K562 (cell line): ENCODE measurements at regions not wholly inside any gene's neighbourhood (a gene's known extent, or its start where the extent isn't known, plus 50 kb on each side); places are given as distances from the start of the nearest gene placed in this dataset.

ENCODE experiments used
- ATAC-seq: fragments of 200-7000 bp; cut with Tn5 transposase; 3 replicates; pipeline ENCODE4 v1.9.1; 2020; ENCODE audit warnings: moderate library complexity
- BruUV-seq: library from RNA; stranded (reverse); fragments of 400-500 nt; replicated peaks from 2 replicates; lab custom pipeline; 2021; lab: Mats Ljungman, UMichigan
- CTCF ChIA-PET: fragments of 300-600 bp; formaldehyde crosslinking; extraction: SDS; loops from one replicate; lab custom pipeline; 2021; ENCODE audit warnings: low intra/inter-chr PET ratio; lab: Yijun Ruan, JAX
- POLR2A ChIA-PET: fragments of 300-600, 350-650 bp; sonication (Branson Sonifier 250); formaldehyde crosslinking; extraction: SDS; loops from one replicate; lab custom pipeline; 2021; ENCODE audit warnings: antibody characterized with exemption, inconsistent platforms; lab: Yijun Ruan, JAX
- DNase-seq, 4 experiments: peaks; one replicate each; pipeline versions ENCODE4 v3.0.0 to v3.0.0-alpha.2; 2011 to 2018; ENCODE audit warnings: low spot score in 3 of 4, mixed read lengths in 3 of 4; ENCODE audit errors: extremely low read depth in 1 of 4
- FAIRE-seq: peaks from 2 replicates; lab custom pipeline; 2011; peaks lifted over from hg19 to GRCh38; lab: Jason Lieb, UNC
- H2AFZ ChIP-seq: 2 replicates; pipeline ENCODE4 v1.6.0; 2011; ENCODE audit warnings: low read depth, low read length, control low read depth, inconsistent platforms
- H3K27ac ChIP-seq: fragments of 200-600 bp; 3 replicates; pipeline ENCODE4 v1.8.0; 2011; ENCODE audit warnings: low read depth, mild to moderate bottlenecking, control low read depth, inconsistent platforms, low read length, moderate library complexity, mixed read lengths; ENCODE audit errors: extremely low read depth
- H3K27me3 ChIP-seq, 2 experiments: fragments of 300-600 bp in 1 of 2; 2 replicates in 1 of 2; 3 replicates in 1 of 2; pipeline versions ENCODE4 v1.6.0 to v1.8.0; 2011; ENCODE audit warnings: inconsistent platforms in 2 of 2, low read length in 2 of 2, mild to moderate bottlenecking in 1 of 2, mixed read lengths in 1 of 2, moderate library complexity in 1 of 2; ENCODE audit not compliant: control insufficient read depth in 2 of 2, insufficient read depth in 2 of 2
- H3K36me3 ChIP-seq: fragments of 300-600 bp; 3 replicates; pipeline ENCODE4 v1.8.0; 2011; ENCODE audit warnings: mild to moderate bottlenecking, low read length, inconsistent platforms; ENCODE audit not compliant: control insufficient read depth, insufficient read depth
- H3K4me1 ChIP-seq, 2 experiments: fragments of 200-600 bp in 1 of 2; replicated peaks in 1 of 2; 2 replicates in 1 of 2; 3 replicates in 1 of 2; pipeline versions ENCODE4 v1.5.1 to v1.8.0; 2011; ENCODE audit warnings: inconsistent platforms in 2 of 2, low read length in 2 of 2, mild to moderate bottlenecking in 1 of 2, mixed read lengths in 1 of 2, moderate library complexity in 1 of 2; ENCODE audit not compliant: control insufficient read depth in 2 of 2, insufficient read depth in 2 of 2
- H3K4me2 ChIP-seq: 2 replicates; pipeline ENCODE4 v1.6.1; 2011; ENCODE audit warnings: low read length, control low read depth, inconsistent platforms, mixed read lengths; ENCODE audit not compliant: insufficient read depth
- H3K4me3 ChIP-seq: fragments of 200-600 bp; sonication (generic), shearing (Covaris generic); 2 replicates; pipeline ENCODE4 v1.5.1; 2016; ENCODE audit warnings: control low read depth, inconsistent platforms
- H3K79me2 ChIP-seq: fragments of 200-600 bp; 3 replicates; pipeline ENCODE4 v1.8.0; 2011; ENCODE audit warnings: low read length, inconsistent platforms; ENCODE audit not compliant: control insufficient read depth, insufficient read depth
- H3K9ac ChIP-seq, 2 experiments: 2 replicates each; pipeline versions ENCODE4 v1.6.0 to v1.6.1; 2011; ENCODE audit warnings: low read depth in 2 of 2, low read length in 2 of 2, control low read depth in 1 of 2, inconsistent platforms in 1 of 2, mild to moderate bottlenecking in 1 of 2, mixed read lengths in 1 of 2; ENCODE audit not compliant: insufficient read depth in 1 of 2
- H3K9me1 ChIP-seq: one replicate; pipeline ENCODE4 v1.6.0; 2011; ENCODE audit warnings: inconsistent platforms, mild to moderate bottlenecking, low read length, moderate library complexity; ENCODE audit not compliant: control insufficient read depth, insufficient read depth
- H3K9me3 ChIP-seq: replicated peaks from 2 replicates; pipeline ENCODE4 v1.5.1; 2011; ENCODE audit warnings: low read depth, low read length, inconsistent platforms; ENCODE audit not compliant: control insufficient read depth, insufficient read depth
- H4K20me1 ChIP-seq: replicated peaks from 2 replicates; pipeline ENCODE4 v1.6.1; 2011; ENCODE audit warnings: low read length, inconsistent platforms, mixed read lengths; ENCODE audit not compliant: control insufficient read depth, insufficient read depth
- ADNP ChIP-seq: fragments of 200-800 bp; sonication (Bioruptor generic); IDR thresholded peaks from 2 replicates; pipeline ENCODE4 v1.6.1; 2016; ENCODE audit warnings: missing genetic modification characterization, missing compliant biosample characterization
- BRD4 ChIP-seq: fragments of 200-600 bp; sonication (generic); IDR thresholded peaks from 2 replicates; pipeline ENCODE4 v1.6.1; 2017; ENCODE audit warnings: inconsistent platforms
- CREM ChIP-seq: IDR thresholded peaks from 2 replicates; pipeline ENCODE4 v1.6.1; 2014; ENCODE audit warnings: antibody characterized with exemption, low read depth
- ELF1 ChIP-seq: fragments of 200-800 bp; sonication (Bioruptor generic); IDR thresholded peaks from 2 replicates; pipeline ENCODE4 v1.6.1; 2016; ENCODE audit warnings: missing genetic modification characterization, missing compliant biosample characterization
- FOXK2 ChIP-seq, 2 experiments: fragments of 450-650 bp; IDR thresholded peaks in 1 of 2; conservative IDR thresholded peaks in 1 of 2; 2 replicates each; pipeline ENCODE4 v1.6.1; 2016; ENCODE audit warnings: low read depth in 2 of 2, mild to moderate bottlenecking in 1 of 2
- L3MBTL2 ChIP-seq: fragments of 450-650 bp; IDR thresholded peaks from 2 replicates; pipeline ENCODE4 v1.6.1; 2016; ENCODE audit warnings: mild to moderate bottlenecking, moderate library complexity
- PCBP2 ChIP-seq: fragments of 200-400 bp; formaldehyde crosslinking; IDR thresholded peaks from 2 replicates; pipeline ENCODE4 v1.6.1; 2018; ENCODE audit warnings: low read length, low read depth, mild to moderate bottlenecking, moderate library complexity; ENCODE audit not compliant: poor library complexity, severe bottlenecking
- PHTF2 ChIP-seq: fragments of 250-450 bp; sonication (Bioruptor Pico); IDR thresholded peaks from 2 replicates; pipeline ENCODE4 v1.5.0; 2021; ENCODE audit warnings: mild to moderate bottlenecking
- SMAD1 ChIP-seq: fragments of 150-350 bp; IDR thresholded peaks from 2 replicates; pipeline ENCODE4 v1.6.1; 2014; ENCODE audit warnings: low read length, low read depth; ENCODE audit not compliant: partially characterized antibody
- SOX6 ChIP-seq: fragments of 450-650 bp; IDR thresholded peaks from 2 replicates; pipeline ENCODE4 v1.6.1; 2014; ENCODE audit warnings: mild to moderate bottlenecking
- STAT6 ChIP-seq: sonication (generic); formaldehyde crosslinking; IDR thresholded peaks from 2 replicates; pipeline ENCODE4 v1.8.1; 2023; ENCODE audit warnings: mild to moderate bottlenecking, missing genetic modification reagents
- TAF7 ChIP-seq: fragments of 450-650 bp; IDR thresholded peaks from 2 replicates; pipeline ENCODE4 v1.6.1; 2016; ENCODE audit warnings: missing genetic modification characterization, missing compliant biosample characterization
- TBP ChIP-seq: optimal IDR thresholded peaks from 2 replicates; pipeline ENCODE3; 2011; ENCODE audit warnings: low read depth, low read length, improper control_type of control experiment
- ZBTB17 ChIP-seq: fragments of 450-650 bp; formaldehyde crosslinking; IDR thresholded peaks from 2 replicates; pipeline ENCODE4 v1.4.0; 2020; ENCODE audit warnings: mild to moderate bottlenecking
- ZNF347 ChIP-seq: fragments of 450-650 bp; formaldehyde crosslinking; IDR thresholded peaks from 2 replicates; pipeline ENCODE4 v1.4.0; 2020; ENCODE audit warnings: low read depth, mild to moderate bottlenecking, moderate library complexity
- ZNF507 ChIP-seq: conservative IDR thresholded peaks from 2 replicates; pipeline ENCODE4 v1.6.1; 2017; ENCODE audit warnings: missing genetic modification characterization, missing compliant biosample characterization
- WGBS: fragments of 100-300 bp; shearing (Covaris generic); methylation state at CpG from one replicate; pipeline ENCODE4 v1.1.6; 2016; ENCODE audit warnings: low coverage, mixed read lengths; ENCODE audit not compliant: insufficient coverage; ENCODE audit errors: missing lambda C conversion rate; 5-methylcytosine and 5-hydroxymethylcytosine counted together
- in situ Hi-C: fragments of 300-500 bp; cut with MboI; formaldehyde crosslinking; loops from 4 replicates; pipeline ENCODE4 v1.15.0; 2018; ENCODE audit warnings: inconsistent platforms, mixed read lengths
- intact Hi-C: fragments of 100-400 bp; cut with micrococcal nuclease; formaldehyde crosslinking; loops from 2 replicates; pipeline ENCODE4 v1.14.2; 2022

- no peak for TF ChIP-seq STAT6 (CRISPR knock-in tag)
Measured at GRCh38 chr5:104731331-104731730, 1168.7 kb upstream of the NUDT12 start (continued).

- 0% methylated on average over 3 of the region's 3 CpGs for WGBS
- Histone ChIP-seq H3K27ac (no peak overlapping the region), H3K4me3 (no peak overlapping the region), H3K27me3 (no peaks in the 10 kb centered on the region), H4K20me1 (no peaks in the 10 kb centered on the region), H3K9ac (no peak overlapping the region), H3K36me3 (no peaks in the 10 kb centered on the region), H3K9me1 (no peaks in the 10 kb centered on the region), H2AFZ (no peak overlapping the region), H3K9me3 (no peaks in the 10 kb centered on the region; the same call in 1 of the 2 replicates), H3K79me2 (no peaks in the 10 kb centered on the region), H3K4me1 (no peaks in the 10 kb centered on the region), H3K4me2 (no peak overlapping the region)
- BruUV-seq: no TSS peak
- intact Hi-C loops (no loop called here), in situ Hi-C loops (no loop called here)
- no peak for TF ChIP-seq TAF7 (tag)
- no peak for TF ChIP-seq FOXK2 (conservative IDR thresholded peaks at IDR 0.05 in 1 of 2, IDR thresholded peaks at IDR 0.05 in 1 of 2; ENCODE audit: low read depth in 2 of 2)
- TF ChIP-seq BRD4: no peak
- TF ChIP-seq PCBP2: no peak
- TF ChIP-seq ADNP: no peak
- no peak for TF ChIP-seq PHTF2
- TF ChIP-seq L3MBTL2: no peak
- no peak for TF ChIP-seq SMAD1
- TF ChIP-seq SOX6: no peak
- no peak for TF ChIP-seq ZNF507 (tag)
- no peak for TF ChIP-seq ELF1 (tag)
- no peak for TF ChIP-seq CREM
- TF ChIP-seq ZBTB17 (CRISPR knock-in tag): no peak
- no peak for TF ChIP-seq ZNF347 (CRISPR knock-in tag)
- TF ChIP-seq TBP: no peak
- ChIA-PET POLR2A (no interaction called here), CTCF (no interaction called here)
- no peak for DNase-seq
- no peak for ATAC-seq
- no peak for FAIRE-seq
Measured at GRCh38 chr5:104708027-104708426, 1145.4 kb upstream of the NUDT12 start.
